ENCODE measurements at regions not wholly inside any gene's neighbourhood (a gene's known extent, or its start where the extent isn't known, plus 50 kb on each side); places are given as distances from the start of the nearest gene placed in this dataset.

GRCh38 chr4:175916626-175917351 is 104.7 kb upstream of the GPM6A start:
- TF ChIP-seq CTCF (conservative IDR thresholded peaks at IDR 0.05 in 1 of 2, IDR thresholded peaks at IDR 0.05 in 1 of 2; ENCODE audit: extremely low read depth in 1 of 2, insufficient read depth in 1 of 2, low read depth in 1 of 2, low read length in 2 of 2) (no peak), EZH2 (IDR thresholded peaks at IDR 0.05; ENCODE audit: borderline replicate concordance, low read length) (no peak)

All from mammary epithelial cell (primary cell).